B cell (primary cell): ENCODE measurements at regions not wholly inside any gene's neighbourhood (a gene's known extent, or its start where the extent isn't known, plus 50 kb on each side); places are given as distances from the start of the nearest gene placed in this dataset.

Experiments
- EZH2 ChIP-seq: IDR thresholded peaks from 2 replicates; pipeline ENCODE4 v1.6.1; 2012; ENCODE audit warnings: borderline replicate concordance, low read depth, mild to moderate bottlenecking, moderate library complexity, low read length; ENCODE audit not compliant: insufficient read depth, poor library complexity, severe bottlenecking
- TF ChIP-seq, protein P1 (sequence below): fragments of 200-600 bp; IDR thresholded peaks from one replicate; pipeline ENCODE4 v1.8.0; 2022; ENCODE audit warnings: antibody characterized with exemption, mild to moderate bottlenecking

DNA sequence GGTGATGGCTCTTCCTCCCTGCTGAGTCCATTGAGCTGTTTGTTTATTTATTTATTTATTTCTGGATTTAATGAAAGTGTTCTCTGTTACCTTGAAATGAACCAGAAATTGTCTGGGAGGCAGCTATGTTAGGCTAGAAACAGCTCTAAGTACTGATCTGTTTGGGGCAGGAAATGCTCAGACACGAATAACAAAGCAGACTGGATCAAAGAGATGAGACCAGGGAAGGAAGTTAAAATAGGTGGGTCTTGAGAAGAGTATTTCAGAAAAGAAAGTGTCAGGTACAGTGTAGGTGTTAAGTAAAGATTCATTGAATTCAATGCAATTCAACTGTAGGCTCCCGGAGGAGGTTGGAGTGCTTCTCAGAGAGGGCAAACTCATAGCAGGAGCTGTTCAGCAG lies 173.3 kb downstream of the IL20RB start:
- TF ChIP-seq, protein P1, sequence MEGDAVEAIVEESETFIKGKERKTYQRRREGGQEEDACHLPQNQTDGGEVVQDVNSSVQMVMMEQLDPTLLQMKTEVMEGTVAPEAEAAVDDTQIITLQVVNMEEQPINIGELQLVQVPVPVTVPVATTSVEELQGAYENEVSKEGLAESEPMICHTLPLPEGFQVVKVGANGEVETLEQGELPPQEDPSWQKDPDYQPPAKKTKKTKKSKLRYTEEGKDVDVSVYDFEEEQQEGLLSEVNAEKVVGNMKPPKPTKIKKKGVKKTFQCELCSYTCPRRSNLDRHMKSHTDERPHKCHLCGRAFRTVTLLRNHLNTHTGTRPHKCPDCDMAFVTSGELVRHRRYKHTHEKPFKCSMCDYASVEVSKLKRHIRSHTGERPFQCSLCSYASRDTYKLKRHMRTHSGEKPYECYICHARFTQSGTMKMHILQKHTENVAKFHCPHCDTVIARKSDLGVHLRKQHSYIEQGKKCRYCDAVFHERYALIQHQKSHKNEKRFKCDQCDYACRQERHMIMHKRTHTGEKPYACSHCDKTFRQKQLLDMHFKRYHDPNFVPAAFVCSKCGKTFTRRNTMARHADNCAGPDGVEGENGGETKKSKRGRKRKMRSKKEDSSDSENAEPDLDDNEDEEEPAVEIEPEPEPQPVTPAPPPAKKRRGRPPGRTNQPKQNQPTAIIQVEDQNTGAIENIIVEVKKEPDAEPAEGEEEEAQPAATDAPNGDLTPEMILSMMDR: no peak
- TF ChIP-seq EZH2: no peak
